HG02943 (cell line): ENCODE measurements at regions not wholly inside any gene's neighbourhood (a gene's known extent, or its start where the extent isn't known, plus 50 kb on each side); places are given as distances from the start of the nearest gene placed in this dataset.

Experiments used
- ATAC-seq: cut with Tn5 transposase; IDR thresholded peaks from one replicate; pipeline ENCODE4 v1.9.1; 2021; ENCODE audit warnings: mild to moderate bottlenecking, low read depth, moderate library complexity; ENCODE audit not compliant: unreplicated experiment

DNA sequence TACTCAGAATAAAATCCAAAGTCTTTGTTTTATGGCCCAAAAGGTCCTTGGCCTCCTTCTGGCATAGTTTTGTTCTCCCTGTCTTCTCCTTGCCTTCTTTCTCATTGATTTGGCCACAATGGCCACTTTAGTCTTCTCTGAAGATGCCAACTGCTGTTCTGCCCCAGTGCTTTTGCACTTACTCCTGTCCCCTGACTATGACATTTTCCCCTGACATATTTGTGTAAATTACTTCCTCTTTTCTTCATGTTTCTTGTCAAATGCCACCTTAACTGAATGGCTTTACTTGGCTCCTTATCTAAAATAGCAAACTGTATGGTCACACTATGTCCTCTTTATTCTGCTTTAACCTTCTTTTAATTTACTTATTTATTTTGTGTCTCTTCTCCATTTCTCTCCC is 484.7 kb upstream of the ARRDC3 start:
- ATAC-seq: no peak

DNA sequence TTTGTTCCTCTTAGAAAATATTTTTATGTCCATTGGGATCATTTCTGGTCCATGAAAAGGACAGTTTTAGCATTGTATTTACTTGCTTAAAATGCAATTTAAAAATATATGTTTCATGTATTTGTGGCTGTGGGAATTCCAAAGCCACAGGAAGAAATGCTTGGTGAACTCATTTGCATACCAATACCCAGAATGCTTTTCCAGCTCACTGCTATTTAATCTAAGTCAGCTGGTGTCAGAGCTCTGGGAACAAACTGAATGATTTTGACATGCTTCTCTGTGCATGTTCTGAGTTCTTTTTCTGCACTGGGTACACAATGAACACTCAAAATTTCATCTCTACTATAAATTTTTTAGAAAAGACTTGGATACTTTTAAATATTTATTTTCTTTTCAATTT is 482.8 kb upstream of the ARRDC3 start:
- ATAC-seq: no peak

DNA sequence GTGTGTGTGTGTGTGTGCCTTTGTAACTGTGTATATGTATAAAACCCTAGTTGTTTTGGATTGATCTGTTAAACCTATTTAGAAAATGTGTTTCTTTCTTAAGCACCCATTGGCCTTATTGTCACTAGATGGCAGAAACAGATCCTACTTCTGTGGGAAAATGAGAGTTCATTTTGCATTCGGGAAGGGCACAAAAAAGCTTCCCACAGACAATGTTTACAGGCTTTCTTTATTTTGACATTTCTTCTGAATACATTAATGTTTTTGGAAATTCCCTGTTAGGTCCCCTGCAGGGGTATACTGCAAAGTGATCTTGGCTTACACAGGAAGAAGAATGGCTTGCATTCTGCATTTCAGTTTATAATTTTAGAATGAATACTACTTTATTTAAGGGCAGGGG is 481.8 kb upstream of the ARRDC3 start:
- ATAC-seq: no peak

DNA sequence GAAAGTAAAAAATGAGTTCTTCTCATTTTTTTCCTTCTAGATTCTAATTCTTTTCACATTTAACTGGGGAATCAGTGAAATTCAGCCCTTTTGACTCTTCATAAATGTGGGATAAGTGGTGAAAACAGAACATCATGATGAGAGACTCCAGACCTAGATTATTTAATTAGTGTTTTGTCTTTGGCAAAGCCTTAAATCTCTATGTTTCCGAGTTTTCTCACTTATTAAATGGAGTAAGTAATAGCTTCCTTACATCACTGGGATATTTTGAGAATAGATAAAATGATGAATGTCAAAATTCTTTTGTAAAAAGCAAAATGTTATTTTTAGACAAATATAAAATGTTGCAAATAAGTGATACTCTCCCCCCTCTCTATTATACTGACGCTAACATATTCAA is 468.6 kb upstream of the ARRDC3 start:
- no peak for ATAC-seq

DNA sequence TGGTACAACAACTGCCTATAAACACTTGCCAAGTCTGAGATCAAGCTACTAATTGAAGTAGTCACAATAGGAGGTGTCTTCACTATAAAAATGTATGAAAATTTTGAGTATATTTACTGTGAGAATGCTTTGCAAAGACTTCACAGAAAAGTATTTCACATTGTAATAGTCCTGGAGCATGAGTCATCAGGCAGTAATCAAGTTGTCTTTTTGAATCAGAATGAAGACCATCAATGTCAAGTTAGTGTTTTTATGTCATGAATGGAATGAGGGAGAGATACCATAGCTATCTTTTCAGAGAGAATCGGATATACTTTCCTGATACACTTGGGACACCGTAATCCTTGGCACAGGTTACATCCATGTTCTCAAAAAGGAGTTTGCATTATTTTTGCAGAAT is 466.9 kb upstream of the ARRDC3 start:
- no peak for ATAC-seq

DNA sequence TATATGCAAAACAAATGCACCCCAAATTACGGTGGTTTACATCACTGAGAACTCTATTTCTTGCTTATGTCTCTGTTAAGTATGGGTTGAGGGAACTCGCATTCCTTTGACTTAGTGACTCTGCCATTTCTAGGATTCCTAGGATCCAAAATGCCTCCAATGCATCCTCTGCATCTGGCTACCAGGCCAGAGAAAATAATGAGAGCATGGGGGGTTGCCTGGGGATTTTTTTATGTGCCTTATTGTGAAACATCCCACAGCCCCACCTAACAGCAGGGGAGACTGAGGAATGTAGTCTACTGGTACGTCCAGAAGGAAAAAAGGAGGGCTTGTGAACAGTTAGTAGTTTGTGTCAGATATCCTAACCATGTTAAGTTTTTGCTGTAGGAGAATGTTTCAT is 466.0 kb upstream of the ARRDC3 start:
- no peak for ATAC-seq

DNA sequence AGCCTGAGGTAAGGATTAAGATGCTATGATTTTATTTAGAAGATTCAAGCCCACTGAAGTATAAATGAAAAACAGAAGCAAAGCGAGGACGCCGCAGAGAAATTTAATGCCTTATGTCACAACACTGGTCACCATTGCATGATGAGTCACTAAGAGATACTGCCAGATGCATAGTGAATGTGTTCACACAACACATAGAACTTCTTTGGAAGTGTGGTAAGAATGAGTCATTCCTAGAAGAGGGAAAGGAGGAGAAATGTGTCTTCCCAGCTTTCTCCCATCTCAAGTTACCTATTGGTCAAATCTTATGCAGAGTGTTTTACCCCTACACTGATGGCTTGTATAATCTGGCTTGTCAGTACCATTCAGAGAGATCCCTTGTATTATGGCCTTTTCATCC is 465.3 kb upstream of the ARRDC3 start:
- no peak for ATAC-seq

DNA sequence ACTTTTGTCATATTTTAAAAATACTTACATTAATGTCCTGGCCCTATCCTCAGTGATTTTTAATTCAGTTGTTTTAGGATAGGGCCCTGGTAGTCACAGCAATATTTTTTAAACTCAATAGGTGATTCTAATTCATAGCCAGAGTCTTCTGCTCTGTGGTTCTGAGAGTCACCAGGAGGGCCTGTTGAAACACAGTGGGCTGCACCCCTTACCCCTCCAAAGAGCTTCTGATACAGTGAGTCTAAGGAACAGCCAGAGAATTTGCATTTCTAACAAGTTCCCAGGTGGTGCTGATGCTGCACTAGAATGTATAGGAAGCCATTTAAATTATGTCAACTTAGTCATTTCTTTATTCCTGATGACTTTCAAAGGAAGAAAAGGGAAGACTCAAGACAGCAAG is 458.3 kb upstream of the ARRDC3 start:
- ATAC-seq: no peak

DNA sequence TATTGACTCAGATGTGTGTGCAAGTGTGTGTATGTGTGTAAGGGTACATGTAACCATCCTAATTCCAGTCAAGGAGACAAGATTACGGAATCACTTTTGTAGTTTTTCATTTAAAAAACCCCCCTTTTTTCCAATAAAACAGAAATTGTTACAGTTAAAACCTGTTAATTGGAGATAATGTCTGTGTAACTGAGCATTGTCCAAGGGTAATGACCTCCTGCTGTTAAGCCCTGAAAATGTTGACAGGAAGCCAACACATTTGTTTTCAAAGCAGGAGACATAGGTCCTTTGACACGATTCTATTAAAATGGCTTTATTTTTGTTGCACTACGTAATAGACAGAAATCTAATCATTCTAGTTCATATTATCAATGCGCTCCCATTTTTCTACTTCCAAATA is 457.3 kb upstream of the ARRDC3 start:
- ATAC-seq: no peak

DNA sequence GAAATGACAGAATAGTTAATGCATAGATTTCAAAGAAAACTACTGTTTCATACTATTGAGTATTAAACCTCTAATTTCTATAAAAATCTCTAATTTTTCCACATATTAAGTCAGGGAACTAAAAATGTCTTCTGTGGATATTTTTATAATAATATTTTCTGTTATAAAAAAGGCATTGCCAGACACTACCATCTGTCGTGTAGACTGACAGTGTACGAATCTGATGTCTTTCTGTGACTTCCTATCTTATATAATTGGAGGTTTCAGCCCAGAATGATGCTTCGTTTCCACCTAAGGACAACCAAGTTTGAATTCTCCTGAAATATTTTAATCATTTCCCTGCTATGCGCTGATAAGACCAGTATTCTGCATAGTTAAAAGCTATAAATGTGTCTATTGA is 456.6 kb upstream of the ARRDC3 start:
- ATAC-seq: no peak

DNA sequence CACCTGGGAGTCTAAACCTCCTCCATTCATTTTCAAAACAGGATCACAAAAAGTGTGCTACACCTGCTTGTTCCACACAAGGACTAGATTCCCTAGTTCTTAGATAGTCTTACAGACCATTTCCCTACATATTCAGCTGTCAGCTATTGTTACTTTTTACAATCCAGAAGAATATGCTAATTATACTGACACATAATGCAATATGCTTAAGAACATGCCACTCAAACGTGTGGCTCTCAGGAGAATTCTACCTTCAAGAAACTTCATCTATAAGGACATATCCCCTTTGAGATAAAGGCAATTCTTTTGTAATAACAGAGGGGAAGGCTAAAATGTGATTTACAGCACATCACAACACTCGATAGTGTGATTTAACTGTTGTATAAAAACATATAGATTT is 456.1 kb upstream of the ARRDC3 start:
- no peak for ATAC-seq

DNA sequence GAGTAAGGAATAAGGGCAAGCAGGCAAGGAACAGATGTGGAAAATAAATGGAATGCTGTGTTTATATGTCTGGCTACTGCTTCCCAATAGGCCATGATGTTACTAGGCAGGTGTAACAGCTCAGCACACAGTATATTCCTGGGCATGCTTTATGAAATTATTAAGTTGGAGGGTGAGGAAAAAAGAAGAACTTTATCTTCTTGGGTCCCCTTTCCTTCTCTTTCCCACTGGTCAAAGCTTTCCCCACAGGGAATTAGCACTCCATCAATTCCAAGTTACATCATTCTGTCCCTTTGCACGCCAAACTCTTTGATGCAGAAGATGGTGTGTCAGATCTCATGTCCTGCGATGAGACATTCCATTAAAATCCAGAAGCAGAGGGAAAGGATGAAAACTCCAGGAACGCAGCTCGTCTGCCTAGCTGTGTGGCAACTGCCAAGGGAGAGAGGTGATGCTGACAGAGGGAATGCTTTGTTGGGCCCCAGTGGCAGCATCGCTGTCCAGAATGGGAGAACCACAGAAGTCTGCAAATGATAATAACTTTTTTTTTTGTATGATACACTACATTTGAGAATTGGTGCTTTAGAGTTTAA is 447.3 kb upstream of the ARRDC3 start:
- ATAC-seq: no peak

DNA sequence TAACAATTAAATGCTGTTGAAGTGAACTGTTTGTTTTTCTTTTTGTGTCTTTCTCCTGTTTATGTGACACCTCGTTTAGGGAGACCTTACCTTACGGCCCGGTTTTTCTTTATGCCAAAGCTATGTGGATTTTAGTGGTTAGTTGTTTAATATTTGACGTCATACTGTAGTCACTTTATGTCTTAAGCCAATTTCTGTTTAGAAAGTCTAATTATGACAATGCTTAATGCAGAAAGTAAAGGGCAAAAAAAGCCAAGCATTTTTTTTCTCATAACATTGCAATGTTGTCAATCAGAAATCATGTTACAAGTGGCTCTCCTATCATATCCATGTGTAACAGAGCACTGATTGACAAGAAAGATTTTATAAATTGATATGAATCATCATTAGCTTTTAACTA is 442.5 kb upstream of the ARRDC3 start:
- no peak for ATAC-seq

DNA sequence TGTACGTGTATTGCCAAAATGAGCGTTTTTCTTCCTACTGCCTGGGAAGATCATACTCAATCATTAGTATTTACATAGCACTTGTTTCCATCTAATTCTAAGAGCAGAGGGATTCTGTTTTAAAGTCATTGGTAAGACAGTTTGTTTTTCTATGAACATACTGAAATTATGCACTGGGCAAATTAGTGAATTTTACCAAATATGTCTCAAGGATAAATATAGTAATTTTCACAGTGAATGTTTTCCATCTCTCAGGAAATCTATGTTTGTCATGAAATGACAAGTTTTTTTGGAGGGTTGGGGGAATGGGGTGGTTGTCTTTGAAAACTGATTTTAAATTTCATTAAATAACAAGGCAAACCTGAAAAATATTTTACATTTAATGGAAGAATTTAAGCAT is 441.3 kb upstream of the ARRDC3 start:
- ATAC-seq: no peak

DNA sequence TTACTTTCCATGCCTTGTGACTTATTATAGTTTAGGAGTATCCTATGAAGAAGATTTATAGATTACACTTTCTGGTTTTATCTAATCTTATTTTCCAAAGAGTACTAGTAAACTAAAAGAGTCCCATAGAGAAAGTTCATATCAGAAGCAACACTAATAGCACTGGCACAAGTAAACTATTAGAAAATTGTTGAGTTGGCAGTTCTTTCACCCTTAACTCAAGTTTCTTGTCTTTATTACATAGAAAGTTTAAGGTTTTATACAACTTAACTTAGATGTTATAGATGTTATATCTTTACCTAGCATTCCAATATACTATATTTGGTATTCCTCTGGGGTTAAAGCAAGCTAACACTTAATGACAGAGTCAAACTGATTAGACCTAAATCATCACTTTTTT is 437.8 kb upstream of the ARRDC3 start:
- no peak for ATAC-seq

DNA sequence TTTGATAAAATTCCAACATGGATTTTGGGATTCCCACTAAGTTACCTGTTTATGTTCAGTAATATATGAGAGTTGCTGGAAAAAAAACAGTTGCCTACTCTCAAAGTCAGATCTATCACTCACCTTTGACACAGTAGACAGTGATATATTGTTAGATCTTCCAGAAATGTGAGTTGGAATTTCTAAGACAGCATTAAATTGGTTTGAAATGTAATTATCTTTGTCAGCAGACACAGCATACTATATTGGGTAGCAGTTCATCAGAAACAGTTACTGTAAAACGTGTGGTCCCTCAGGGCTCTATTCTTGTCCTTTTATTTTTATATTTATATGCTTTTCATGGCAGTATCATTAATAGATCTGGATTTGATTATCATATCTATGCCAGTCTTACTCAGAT is 433.6 kb upstream of the ARRDC3 start:
- ATAC-seq: no peak

DNA sequence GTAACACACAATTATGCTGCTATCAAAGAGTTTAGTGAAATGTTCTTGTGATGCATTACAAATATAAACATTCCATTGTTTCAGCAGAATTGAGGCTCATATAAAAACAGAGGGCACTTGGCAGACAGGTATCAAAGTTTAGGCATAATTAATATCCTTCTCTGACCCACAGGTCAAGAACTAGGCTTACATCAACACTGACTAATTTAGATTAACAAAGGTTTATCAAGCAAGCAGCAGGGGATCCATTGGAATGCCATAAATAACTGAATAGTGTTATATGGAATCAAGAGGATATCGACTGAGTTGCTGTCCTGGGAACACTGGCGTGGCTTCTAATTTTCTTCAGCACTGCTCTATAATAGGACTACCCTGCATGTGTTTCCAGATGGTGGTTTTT is 414.5 kb upstream of the ARRDC3 start:
- no peak for ATAC-seq

DNA sequence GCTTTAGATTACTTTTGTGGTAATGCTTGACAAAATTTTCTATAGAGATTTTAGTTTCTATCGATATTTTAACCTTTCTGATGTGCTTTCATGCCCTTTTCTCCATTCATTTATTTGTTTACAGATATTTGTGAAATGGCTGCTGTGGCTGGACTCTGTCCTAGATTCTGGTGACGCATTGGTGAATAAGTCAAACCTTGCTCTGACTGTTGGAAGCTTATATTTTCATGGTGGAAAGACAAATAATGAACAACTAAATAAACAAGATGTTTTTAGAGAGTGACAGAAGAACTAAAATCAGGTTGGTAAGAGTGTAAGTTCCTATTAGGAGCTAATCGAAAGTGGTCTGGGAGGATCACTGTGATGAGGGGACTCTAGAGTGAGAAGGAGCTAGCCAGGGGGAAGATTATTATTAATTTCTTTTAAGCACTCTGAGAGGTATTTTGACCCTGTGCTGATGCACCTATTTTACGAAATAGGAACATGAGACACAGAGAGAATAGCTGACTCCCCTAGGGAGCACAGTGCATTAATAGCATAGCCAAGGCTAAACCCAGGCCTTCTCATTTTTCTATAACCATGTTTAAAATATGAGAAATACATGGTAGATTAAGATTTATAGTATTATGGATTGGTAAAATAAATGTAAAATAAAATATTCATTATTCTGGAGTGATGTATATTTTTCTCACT is 411.9 kb upstream of the ARRDC3 start:
- no peak for ATAC-seq

DNA sequence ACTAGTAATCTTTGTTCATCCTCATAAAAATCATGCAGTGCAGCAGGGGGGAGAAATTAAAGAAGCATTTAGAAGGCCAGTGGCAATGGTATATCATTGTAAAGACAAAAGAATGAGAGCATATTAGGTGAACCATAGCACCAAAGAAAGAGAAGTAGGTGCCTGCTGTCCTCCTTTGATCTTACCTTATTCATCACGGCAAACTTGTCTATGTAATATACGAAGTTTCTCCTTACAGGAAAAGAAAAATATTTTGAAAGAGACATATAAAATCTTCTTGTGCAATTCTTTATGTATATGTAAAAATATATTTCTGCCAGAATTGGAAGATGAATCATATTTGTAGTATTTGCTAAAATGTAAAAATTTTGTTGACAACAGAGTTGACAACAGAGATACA is 411.3 kb upstream of the ARRDC3 start:
- no peak for ATAC-seq

DNA sequence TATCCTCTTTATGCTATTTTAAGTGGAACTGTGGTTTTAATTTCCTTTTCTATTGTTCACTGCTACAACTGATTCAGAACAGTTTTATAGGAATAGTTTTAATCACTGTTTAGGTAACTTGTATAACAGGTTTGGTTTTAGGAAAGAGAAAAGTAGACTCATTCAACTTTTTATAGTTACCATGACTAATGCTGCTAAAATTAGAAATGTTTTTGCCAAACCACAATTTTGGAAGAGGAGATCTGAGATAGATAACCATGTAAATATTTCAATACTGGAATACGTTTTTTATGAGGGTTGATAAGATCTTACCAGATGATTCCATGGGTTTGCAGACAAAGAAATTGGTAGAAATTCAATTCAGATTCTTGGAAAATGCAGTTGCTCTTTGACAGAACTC is 404.6 kb upstream of the ARRDC3 start:
- no peak for ATAC-seq

DNA sequence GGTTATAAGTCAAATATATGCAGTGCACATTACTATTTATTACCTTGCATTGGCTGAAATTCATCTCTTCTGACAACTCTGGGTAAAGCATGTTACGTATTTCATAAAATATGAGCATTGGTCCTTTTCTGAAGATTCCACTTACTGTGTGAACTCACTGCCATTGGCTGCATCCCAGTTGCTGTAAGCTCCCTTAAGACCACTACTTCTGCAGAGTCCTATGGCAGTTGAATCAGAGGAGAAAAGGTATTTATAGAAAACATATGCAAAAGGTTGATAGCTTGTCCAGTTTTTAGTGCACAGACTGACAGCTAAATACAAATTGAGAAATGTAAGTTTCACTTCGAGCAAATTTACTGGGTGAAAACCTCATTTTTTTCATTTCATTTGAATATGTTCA is 394.6 kb upstream of the ARRDC3 start:
- ATAC-seq: no peak

DNA sequence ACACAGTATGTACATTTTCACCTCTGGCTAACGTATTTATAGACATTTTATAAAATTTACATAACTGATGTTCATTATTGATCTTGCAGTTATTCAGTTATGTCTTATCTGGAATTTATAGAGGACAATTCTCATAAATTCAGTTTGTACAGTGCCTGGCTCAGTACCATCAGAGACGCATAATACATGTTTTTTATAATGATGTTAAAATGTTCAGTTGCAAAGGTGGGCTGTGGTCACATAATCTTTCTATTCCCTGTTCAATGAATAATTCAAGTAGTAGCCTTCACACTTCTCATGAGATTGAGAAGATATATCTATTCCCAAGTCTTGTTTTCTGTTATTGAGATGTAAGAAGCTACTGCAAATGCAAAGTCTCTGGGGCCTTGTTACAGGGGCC is 393.1 kb upstream of the ARRDC3 start:
- no peak for ATAC-seq

DNA sequence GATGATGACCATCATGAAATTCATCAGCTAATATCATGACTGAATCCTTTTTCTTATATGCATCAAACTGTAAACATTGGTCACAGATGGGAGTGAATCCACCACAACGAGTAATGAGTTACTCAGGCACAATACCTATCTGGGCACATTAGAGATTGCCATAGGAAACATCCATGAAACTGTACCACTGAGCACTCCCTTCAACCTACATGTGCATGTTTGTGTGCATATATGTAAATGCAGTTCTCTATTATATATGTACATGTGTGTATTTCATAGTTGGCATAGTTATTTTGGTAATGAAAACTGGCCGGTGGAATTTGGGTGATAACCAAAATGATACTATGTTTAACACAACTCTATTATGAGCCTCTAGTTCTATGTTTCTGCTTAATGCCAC is 387.3 kb upstream of the ARRDC3 start:
- no peak for ATAC-seq
